ENCODE measurements at regions not wholly inside any gene's neighbourhood (a gene's known extent, or its start where the extent isn't known, plus 50 kb on each side); places are given as distances from the start of the nearest gene placed in this dataset.

GRCh38 chr5:74205767-74206578 lies 434.6 kb downstream of the ENC1 start:
- DNase-seq = no peak

- DNase-seq = no peak
These were observed 439.0 kb downstream of the ENC1 start for GRCh38 chr5:74201334-74202081.

GRCh38 chr5:74200560-74200959 lies 440.0 kb downstream of the ENC1 start:
- DNase-seq = no peak

GRCh38 chr5:74199436-74200210 lies 440.9 kb downstream of the ENC1 start:
- DNase-seq = no peak

- no peak for DNase-seq
These were observed 441.5 kb downstream of the ENC1 start for GRCh38 chr5:74199005-74199404.

GRCh38 chr5:74198156-74198555 lies 442.4 kb downstream of the ENC1 start:
- no peak for DNase-seq

- DNase-seq = no peak
These were observed 444.3 kb downstream of the ENC1 start for GRCh38 chr5:74196233-74196632.

- no peak for DNase-seq
These were observed 446.3 kb downstream of the ENC1 start for GRCh38 chr5:74194196-74194595.

- DNase-seq = no peak
These were observed 447.8 kb downstream of the ENC1 start for GRCh38 chr5:74192606-74193299.

- DNase-seq = no peak
These were observed 452.0 kb downstream of the ENC1 start for GRCh38 chr5:74188351-74189105.

GRCh38 chr5:74187757-74188156 lies 452.8 kb downstream of the ENC1 start:
- no peak for DNase-seq

GRCh38 chr5:74186356-74187315 lies 453.9 kb downstream of the ENC1 start:
- no peak for DNase-seq

GRCh38 chr5:74185599-74185998 lies 454.9 kb downstream of the ENC1 start:
- no peak for DNase-seq

- DNase-seq = no peak
These were observed 455.9 kb downstream of the ENC1 start for GRCh38 chr5:74184649-74185048.

GRCh38 chr5:74183041-74183440 lies 457.5 kb downstream of the ENC1 start:
- no peak for DNase-seq

GRCh38 chr5:74182603-74183002 lies 457.9 kb downstream of the ENC1 start:
- DNase-seq = no peak

- DNase-seq = no peak
These were observed 460.8 kb downstream of the ENC1 start for GRCh38 chr5:74179701-74180100.

GRCh38 chr5:74179179-74179578 lies 461.3 kb downstream of the ENC1 start:
- DNase-seq = no peak

- DNase-seq = no peak
These were observed 462.6 kb downstream of the ENC1 start for GRCh38 chr5:74177961-74178360.

- no peak for DNase-seq
These were observed 466.2 kb downstream of the ENC1 start for GRCh38 chr5:74174366-74174765.

GRCh38 chr5:74173665-74174064 lies 466.9 kb downstream of the ENC1 start:
- no peak for DNase-seq

Measured in activated CD8-positive, alpha-beta memory T cell treated with anti-CD3 and anti-CD28 coated beads for 24 hours (primary cell).